ENCODE measurements at regions not wholly inside any gene's neighbourhood (a gene's known extent, or its start where the extent isn't known, plus 50 kb on each side); places are given as distances from the start of the nearest gene placed in this dataset.
"Not testable (repeated sequence)": the region's sequence is repeated elsewhere in the genome, so short reads cannot be mapped to it uniquely, and the experiment has no call there.

DNA sequence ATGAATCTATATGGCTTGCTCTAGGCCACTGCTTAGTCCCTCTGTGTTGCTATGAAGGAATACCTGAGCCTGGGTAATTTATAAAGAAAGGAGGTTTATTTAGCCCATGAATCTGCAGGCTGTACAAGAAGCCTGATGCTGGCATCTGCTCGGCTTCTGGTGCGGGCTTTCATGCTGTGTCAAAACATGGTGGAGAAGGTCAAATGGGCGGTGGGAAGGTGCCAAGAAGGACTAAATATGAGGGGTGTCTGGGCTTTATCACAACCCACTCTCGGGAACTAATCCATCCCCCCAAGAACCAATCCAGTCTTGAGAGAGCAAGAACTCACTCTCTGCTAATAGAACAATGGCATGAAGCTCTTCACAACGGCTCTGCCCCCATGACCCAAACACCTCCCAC lies 481.6 kb downstream of the EIPR1 start:
- DNase-seq (ENCODE audit: low read depth): no peak

DNA sequence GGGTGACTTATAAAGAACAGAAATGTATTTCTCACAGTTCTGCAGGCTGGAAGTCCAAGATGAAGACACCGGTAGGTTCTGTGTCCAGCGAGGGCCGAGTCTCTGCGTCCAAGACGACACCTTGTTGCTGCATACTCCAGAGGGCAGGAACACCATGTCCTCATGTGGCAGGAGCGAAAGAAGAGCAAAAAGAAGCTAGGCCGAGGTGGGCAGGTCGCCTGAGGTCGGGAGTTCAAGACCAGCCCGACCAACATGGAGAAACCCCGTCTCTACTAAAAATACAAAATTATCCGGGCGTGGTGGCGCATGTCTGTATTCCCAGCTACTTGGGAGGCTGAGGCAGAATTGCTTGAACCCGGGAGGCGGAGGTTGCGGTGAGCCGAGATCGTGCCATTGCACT lies 483.6 kb downstream of the EIPR1 start:
- DNase-seq (ENCODE audit: low read depth): not testable (repeated sequence)

DNA sequence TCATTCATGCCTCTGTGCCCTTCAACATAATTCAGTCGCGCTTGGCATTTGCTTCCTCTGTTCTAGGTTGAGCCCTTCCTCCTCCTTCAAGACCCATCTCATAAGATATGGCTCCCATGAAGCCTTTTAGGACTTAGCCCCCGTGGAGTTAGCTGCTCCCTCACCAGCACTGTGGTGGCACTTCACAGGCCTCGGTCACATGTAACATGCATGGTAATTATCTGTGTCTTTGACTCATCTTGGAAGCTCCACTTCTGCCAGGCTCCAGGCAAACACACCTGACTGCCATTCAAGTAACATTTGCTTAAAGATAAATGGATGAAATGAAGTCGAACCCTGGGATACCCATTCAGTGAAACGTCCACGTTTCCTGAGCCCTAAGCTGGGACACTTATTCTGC lies 484.7 kb downstream of the EIPR1 start:
- DNase-seq (ENCODE audit: low read depth): no peak

DNA sequence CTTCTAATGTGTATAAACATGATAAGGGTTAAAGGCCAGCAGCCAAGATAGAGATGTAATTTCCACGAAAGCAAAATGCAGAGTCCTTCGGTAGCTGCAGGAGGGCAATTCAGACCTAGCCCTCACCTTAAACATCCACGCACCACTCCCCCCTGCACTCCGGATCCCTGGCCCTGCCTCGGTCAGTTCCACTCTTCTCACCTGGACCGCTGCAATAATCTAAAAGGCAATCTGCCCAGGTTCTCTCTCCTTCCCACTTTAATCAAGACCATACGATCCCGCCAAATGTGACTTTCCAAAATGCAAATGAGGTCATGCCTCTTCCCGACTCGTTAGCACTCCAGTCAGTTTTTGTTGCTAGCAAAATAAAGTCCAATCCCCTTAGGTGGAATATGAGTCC lies 485.2 kb downstream of the EIPR1 start:
- DNase-seq (ENCODE audit: low read depth): no peak

DNA sequence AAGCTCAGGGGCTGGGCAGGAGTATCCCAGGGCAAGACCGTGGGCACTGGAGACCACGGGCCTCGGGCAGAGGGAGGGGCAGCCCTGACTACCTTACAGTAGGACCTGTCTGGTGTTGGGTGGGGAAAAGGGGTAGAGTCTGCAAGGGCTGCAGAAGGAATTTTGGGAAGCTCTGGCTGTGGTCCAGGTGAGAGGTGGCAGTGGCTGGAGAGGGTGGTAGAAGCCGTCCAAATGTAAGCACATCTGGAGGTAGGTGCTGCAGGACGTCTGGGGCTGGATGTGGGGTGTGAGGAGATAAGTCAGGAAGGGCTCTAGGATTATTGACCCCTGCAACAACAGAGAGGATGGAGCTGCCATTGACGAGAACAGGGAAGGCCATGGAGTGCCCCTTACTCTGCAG lies 486.7 kb downstream of the EIPR1 start:
- DNase-seq (ENCODE audit: low read depth): no peak

DNA sequence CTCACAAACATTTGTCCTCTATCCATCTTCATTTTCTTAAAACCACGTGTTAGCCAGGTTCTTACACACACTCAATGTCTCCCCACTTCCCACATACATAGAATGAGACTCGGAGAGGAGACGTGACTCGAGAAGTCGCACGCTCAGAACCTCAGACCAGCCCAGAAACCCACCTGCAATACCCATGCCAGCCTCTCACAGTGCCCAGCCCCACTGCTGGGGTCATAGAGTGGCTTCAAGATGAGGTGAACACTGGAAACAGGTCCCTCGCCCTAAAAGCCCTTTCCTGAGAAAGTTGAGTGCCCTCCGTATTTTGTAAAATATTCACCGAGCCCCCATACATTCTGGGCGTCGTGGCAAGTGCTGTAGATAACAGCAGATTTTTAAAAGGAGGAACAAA lies 487.4 kb downstream of the EIPR1 start:
- no peak for DNase-seq (ENCODE audit: low read depth)

DNA sequence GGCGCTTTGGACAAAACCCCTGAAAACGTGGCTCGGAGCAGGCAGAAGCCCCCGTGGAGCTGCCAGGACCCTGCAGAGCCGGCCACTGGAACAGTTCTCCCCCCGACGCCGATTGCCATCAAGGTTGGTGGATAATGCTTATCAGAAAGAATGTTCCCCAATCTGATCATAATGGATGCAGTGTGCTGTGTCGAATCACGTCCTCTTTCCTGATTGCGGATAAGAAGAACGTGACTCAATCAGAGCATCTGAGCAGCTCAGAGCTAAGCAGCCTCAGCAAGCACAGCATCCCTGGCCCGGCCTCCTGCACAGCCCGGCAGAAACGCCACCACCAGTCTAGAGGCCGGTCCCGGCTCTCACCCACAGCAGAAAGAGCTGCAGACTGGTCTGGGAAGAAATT lies 488.0 kb downstream of the EIPR1 start:
- DNase-seq (ENCODE audit: low read depth): no peak

DNA sequence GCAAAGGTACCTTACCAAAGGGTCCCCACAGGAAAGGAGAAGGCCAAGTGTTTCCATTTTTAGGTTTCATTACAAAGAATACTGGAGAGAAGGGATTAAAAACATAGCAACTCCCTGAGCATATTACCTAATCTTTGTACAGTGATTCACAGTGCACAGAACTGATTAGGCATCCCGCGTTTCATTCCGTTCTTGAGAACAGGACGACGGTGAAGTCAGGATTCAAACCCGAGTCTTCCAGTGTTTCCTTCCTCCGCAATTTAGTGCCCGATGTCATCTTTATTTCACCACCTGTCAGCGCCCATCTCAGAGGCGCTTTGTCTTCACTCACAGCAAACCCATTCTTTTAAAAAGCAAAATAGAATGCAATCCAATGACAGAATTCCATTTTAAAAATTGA lies 488.5 kb downstream of the EIPR1 start:
- DNase-seq (ENCODE audit: low read depth): no peak

DNA sequence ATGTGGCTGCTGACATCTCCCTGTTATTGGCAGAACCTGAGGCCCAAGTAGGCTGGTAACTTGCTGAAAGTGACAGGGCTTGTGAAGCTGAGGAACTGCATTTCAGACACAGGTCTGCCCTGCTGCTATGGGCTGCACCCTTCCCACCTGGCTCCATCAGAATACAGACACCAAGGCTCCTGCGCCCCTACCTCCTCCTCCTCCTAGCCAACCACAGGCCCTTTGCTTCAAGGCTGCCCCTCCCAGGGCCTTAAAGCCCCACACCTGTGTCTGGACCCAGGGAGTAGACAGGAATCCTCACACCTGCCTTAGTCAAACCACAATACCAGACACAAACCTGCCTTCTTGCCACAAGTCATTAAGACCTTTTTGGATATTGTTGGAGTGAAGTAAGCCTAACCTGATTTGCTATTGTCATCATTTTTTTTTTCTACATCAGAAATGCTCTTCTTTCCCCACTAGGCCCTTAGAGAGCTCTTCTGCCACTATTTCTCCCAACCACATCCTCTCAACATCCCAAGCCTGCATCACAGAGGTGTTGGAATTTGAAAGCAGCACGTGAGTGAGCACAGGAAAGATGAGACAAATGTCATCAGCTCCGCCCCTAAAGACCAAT lies 489.7 kb downstream of the EIPR1 start:
- no peak for DNase-seq (ENCODE audit: low read depth)

DNA sequence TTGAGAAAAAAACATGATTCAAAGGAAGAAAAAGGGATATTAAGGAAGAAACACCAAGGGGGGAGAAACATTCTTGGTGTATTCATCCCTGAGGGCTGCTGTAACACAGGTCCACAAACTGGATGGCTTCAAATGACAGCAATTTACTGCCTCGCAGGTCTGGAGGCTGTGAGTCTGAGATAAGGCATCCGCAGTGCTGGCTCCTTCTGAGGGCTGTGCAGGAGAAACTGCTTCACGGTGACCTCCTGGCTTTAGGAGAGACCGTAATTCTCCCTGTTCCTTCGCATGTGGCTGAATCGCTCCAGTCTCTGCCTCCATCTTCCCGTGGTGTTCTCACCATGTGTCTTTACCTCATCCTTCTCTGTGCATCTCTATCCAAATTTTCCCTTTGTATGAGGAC lies 490.7 kb downstream of the EIPR1 start:
- no peak for DNase-seq (ENCODE audit: low read depth)

DNA sequence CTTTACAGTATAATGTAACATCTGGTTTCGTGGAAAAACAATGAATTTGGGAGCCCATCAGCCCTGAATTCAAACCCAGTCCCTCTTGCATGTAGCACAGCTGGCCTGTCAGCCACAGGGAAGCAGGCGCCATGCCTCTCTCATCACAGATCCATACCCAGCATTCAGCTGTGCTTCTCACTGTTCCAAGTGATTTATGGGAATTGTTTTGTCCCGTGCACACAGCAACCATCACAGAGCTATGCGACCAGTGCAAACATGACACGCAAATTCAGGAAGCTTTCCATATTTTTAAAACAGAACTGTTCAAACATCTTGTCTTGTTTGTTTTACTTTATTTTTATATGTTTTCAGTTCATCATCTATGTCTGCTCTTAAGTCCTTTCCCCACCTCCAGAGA lies 496.1 kb downstream of the EIPR1 start:
- no peak for DNase-seq (ENCODE audit: low read depth)

DNA sequence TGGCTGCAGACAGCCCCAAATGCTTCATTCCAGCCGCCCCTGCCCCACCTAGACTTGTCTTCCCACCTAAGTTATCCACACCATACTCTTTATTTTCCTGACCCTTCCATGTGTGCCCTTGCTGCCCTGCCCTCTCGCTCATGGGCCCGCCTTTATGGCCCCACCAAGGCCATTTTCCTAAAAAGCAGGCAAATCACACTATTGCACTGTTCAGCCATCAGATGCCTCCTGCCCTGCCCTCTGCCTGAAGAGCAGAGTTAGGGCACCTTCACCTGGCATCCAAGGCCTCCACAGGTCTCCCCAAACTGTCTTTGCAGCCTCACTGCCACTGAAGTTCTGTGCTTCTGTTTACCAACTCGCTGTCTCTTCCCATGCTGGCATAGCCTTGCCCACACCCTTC lies 496.7 kb downstream of the EIPR1 start:
- DNase-seq (ENCODE audit: low read depth): no peak

DNA sequence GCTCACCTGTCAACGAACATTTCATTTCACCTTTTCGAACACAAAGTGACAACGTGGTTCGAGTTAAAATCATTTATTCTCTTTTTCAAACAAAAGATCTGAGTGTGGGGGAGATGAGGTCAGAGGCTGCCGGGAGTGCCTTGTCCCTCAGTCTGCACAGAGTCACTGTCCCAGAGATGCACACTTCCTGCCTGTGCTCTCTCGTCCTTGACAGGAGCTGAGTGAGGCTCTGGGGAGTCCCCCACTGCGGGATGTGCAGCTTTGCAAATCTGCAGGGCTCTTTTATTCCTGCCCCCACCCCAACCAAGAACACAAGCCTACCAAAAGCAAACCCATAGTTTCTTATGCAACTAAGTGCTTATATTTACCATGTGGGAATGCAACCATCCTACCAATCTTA lies 497.8 kb downstream of the EIPR1 start:
- DNase-seq (ENCODE audit: low read depth): no peak

DNA sequence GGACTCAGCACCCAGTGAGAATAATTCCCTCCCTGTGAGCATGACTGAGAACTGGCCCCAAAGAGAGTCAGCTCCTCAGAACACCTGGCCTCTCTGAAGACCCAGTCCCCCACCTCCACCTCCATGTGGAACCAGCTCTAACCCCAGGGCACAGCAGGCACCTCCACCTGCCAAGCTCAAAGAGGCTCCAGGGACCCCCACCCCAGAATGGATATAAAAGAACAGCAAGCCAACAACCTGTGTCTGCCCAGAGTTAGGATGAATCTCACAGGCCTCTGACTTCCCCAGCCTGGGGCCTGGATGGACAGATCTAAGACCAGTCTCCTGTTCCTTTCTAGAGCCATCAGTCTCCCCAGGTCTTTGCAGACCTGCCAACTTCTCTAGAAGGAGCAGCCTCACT lies 498.5 kb downstream of the EIPR1 start:
- DNase-seq (ENCODE audit: low read depth): no peak

DNA sequence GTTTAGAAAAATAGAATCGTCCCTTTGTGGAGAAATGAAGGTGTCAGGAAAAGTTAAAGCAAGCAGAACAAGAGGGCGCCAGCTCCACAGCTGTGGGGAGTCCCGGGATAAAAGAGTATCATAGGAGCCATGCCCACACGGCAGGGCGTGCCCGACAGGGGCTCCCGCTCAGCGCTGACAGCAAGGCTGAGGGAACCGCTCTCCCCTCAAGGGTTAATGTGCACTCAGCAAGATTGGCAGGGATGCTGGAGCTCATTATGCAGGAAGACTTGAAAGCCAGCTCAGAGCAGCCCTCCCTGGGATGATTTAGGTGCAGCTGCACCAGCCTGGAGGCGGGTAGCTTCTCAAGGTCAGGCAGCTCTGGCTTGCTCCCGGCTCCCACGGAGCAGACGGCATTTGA lies 500.2 kb downstream of the EIPR1 start:
- no peak for DNase-seq (ENCODE audit: low read depth)

DNA sequence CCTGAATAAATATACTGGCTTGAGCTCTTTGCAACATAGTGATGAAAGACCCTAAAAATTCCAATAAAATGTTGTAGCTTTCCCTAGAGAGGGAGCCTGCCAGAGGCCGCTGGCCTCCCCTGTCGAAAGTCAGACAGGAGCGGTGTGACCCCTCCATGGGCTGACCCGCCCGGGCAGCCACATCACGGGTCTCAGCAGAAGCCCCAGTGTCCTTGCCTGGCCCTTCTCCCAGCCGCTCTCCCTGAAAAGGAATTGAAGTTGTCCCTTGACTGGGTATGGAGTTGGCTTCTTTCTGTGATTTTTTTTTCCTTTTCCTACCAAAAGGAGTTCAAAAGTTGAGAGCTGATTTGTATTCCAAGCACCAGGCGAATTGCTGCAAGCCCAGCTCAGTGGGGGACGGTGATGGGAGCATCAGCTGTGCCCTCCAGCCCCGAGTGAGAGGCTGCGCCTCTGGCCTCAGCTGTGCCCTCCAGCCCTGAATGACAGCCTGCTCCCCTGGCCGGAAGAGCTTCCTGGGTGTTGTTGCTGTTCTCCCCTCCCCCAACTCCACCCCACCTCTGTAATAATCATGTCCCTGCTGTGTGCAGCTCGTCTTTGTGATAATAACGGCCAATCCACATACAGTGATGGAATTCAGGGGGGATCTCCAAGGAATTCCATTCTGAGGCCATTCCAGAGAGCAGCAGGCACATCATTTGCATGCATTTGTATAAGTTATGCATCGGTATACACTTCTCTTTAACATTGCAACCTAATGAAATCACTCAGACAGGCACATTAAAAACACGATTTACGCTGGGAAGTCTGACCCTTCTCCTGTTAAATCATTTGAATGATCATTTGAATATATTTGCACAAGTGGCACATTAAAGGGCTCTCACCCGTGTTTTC lies 501.0 kb downstream of the EIPR1 start:
- no peak for DNase-seq (ENCODE audit: low read depth)

DNA sequence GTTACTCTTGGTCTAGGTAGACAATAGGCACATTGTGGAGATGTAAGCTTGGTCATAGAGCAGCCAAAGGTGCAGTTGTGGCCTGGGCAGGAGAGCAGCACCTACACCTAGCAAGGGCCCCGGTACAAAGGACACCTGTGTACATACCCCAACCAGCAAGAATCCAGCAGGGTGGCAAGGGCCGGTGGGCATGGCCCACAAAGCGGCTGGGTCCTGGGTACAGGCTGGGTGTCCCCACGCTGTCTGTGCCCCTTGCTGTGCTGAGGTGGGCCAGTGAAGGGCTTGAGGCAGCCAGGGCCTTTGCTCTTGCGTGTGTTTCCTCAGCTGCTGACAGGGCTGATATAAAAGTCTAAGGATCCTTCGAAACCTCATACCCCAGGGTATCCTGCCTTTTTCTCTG lies 501.8 kb downstream of the EIPR1 start:
- DNase-seq (ENCODE audit: low read depth): no peak

DNA sequence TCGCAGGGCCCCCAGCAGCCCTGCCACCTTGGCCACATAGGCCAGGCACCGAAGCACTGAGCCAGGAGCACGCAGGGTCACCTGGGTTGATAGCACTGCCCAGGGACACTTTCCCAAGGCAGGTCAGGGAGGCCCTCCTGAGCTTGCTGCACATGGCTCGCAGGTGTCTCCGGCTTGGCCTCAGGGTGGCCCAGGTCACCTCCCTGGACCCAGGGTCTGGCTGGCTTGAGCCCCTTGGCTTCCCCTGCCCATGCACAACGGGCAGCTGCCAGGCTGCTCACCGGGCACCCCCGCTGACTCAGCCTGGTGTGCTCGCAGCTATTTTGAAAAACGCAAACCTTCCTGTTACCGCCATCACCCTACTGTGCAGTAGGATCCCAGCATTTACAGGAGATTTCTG lies 502.3 kb downstream of the EIPR1 start:
- no peak for DNase-seq (ENCODE audit: low read depth)

DNA sequence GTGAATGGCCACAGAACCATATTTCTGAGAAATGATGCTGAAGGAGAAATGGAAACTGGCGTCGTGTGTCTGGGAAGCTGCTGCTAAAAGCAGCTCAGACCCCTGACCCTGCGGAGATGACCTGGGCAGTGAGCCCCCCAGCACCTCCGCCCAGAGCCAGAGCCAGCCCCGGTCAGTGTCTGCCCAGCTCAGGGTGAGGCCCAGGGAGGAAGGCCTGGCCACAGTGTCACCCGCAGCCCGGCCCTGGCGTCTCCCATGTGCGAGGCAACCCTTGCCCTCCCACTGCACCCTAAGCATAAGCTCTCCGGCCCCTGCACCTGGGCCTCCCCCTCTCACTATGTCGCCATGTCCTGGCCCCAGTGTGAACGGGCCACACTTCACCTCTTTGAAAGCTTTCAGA lies 502.8 kb downstream of the EIPR1 start:
- no peak for DNase-seq (ENCODE audit: low read depth)

DNA sequence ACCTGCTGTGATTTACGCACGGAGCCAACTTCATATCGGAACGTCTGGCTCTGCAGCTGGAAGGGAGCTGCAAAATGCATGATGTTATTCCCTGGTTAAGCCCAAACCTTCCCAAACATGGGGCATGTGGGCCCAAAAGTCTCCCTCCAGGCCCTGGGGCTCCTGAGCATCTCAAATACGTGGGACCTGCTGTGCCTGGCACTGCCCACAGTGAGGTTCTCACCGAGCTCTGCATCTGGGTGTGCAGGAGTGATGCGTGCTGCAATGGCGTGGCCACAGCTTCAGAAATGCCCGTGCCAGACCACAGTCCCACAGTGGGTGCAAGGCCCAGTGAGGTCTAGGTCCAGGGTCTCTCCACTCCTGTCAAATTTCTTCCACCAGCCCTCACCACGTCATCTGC lies 503.3 kb downstream of the EIPR1 start:
- DNase-seq (ENCODE audit: low read depth): no peak

DNA sequence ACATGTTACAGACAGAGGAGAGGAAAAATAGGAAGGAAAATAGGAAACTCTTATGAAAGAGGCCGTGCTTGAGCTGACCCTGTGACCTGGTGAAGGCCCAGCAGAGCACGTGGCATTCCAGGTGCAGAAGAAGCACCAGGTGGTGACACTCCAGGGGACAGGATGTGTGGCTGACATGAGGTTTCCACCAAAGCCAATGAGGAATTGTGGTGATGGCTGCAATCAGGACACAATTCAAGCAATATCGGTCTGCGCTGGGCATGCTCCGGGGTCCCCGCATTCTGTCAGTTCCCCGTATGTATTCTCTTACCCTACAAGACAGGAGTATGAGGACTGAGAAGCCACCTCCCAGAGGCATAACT lies 504.2 kb downstream of the EIPR1 start:
- no peak for DNase-seq (ENCODE audit: low read depth)

DNA sequence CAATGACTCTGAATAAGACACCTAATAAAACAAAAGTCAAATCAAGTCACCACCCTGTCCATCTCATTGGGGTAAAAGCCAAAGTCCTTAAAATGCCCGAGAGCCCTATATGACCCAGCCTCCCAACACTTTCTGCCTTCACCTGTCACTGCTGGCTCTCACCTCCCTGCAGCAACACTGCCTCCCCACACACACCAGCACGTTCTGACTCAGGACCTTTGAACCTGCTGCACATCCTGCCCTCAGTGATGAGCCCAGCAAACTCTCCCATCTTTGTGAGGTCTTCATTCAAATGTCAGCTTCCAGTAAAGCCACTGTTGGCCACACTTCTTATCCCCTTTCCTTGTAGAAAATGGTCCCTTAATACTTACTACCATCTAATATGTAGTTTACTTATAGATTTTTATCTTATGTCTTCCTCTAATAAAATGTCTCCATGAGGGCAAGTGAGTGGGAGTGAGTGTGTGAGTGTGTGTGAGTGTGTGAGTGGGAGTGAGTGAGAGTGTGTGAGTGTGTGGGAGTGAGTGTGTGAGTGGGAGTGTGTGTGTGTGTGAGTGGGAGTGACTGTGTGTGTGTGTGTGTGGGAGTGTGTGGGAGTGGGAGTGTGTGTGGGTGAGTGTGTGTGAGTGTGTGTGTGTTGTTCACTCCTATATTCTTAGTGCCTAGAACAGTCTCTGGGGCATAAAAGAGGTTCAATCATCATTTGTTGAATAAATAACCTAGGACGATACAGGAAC lies 504.7 kb downstream of the EIPR1 start:
- DNase-seq (ENCODE audit: low read depth): no peak

DNA sequence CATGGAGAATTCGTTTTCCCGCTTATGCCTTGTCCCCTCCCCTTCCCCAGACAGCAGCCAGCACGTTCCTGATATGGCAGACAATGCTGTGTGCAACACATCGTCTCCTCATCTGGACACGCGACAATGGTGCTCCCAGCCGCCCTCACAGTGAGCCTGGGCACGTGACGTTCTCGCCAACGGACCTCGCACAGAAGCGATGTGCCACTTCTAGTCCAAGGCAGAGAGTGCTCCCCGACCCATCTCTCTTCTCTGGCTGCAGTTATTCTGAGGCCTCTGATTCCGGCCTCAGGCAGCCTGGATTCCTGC lies 505.4 kb downstream of the EIPR1 start:
- DNase-seq (ENCODE audit: low read depth): no peak
